Astrocyte (in vitro differentiated cells and primary cell): ENCODE measurements at regions not wholly inside any gene's neighbourhood (a gene's known extent, or its start where the extent isn't known, plus 50 kb on each side); places are given as distances from the start of the nearest gene placed in this dataset.

Experiments
- DNase-seq: peaks from one replicate; pipeline ENCODE4 v3.0.0-alpha.2; 2010; ENCODE audit warnings: low read depth
- FAIRE-seq: peaks from 2 replicates; lab custom pipeline; 2011; peaks lifted over from hg19 to GRCh38; lab: Jason Lieb, UNC
- H2AFZ ChIP-seq: 2 replicates; pipeline ENCODE4 v1.6.0; 2012; ENCODE audit warnings: low read depth, low read length, inconsistent platforms
- H3K27ac ChIP-seq: 2 replicates; pipeline ENCODE4 v1.5.1; 2011; ENCODE audit warnings: low read depth, low read length, inconsistent platforms
- H3K27me3 ChIP-seq: 2 replicates; pipeline ENCODE4 v1.6.0; 2011; ENCODE audit warnings: low read length, inconsistent platforms; ENCODE audit not compliant: insufficient read depth
- H3K36me3 ChIP-seq: 2 replicates; pipeline ENCODE4 v1.5.1; 2011; ENCODE audit warnings: low read length, inconsistent platforms; ENCODE audit not compliant: insufficient read depth
- H3K4me1 ChIP-seq: 2 replicates; pipeline ENCODE4 v1.5.1; 2011; ENCODE audit warnings: low read length, inconsistent platforms; ENCODE audit not compliant: insufficient read depth
- H3K4me2 ChIP-seq: 2 replicates; pipeline ENCODE4 v1.6.0; 2012; ENCODE audit warnings: low read length, inconsistent platforms
- H3K4me3 ChIP-seq: 2 replicates; pipeline ENCODE4 v1.5.1; 2011; ENCODE audit warnings: low read depth, mild to moderate bottlenecking, low read length, inconsistent platforms; ENCODE audit not compliant: insufficient read depth
- H3K79me2 ChIP-seq: 2 replicates; pipeline ENCODE4 v1.6.0; 2012; ENCODE audit warnings: mild to moderate bottlenecking, low read length, inconsistent platforms; ENCODE audit not compliant: insufficient read depth
- H3K9ac ChIP-seq: 2 replicates; pipeline ENCODE4 v1.6.0; 2012; ENCODE audit warnings: mild to moderate bottlenecking, low read length, inconsistent platforms
- H3K9me3 ChIP-seq: 2 replicates; pipeline ENCODE4 v1.5.1; 2012; ENCODE audit warnings: low read depth, mild to moderate bottlenecking, low read length, inconsistent platforms; ENCODE audit not compliant: insufficient read depth
- H4K20me1 ChIP-seq: 2 replicates; pipeline ENCODE4 v1.6.0; 2012; ENCODE audit warnings: low read length, inconsistent platforms; ENCODE audit not compliant: insufficient read depth
- H3K27ac Mint-ChIP-seq: one replicate; pipeline ENCODE4 v1.8.0; 2021; ENCODE audit warnings: mild to moderate bottlenecking, mixed read lengths; ENCODE audit not compliant: unreplicated experiment
- H3K27me3 Mint-ChIP-seq: one replicate; pipeline ENCODE4 v1.8.0; 2021; ENCODE audit warnings: low read depth, mixed read lengths; ENCODE audit not compliant: unreplicated experiment
- H3K36me3 Mint-ChIP-seq: one replicate; pipeline ENCODE4 v1.8.0; 2021; ENCODE audit warnings: low read depth, mixed read lengths; ENCODE audit not compliant: unreplicated experiment
- H3K4me1 Mint-ChIP-seq: one replicate; pipeline ENCODE4 v1.8.0; 2021; ENCODE audit warnings: low read depth, mixed read lengths; ENCODE audit not compliant: unreplicated experiment
- H3K4me3 Mint-ChIP-seq: one replicate; pipeline ENCODE4 v1.8.0; 2021; ENCODE audit warnings: mild to moderate bottlenecking, moderate library complexity, mixed read lengths; ENCODE audit not compliant: unreplicated experiment
- H3K9me3 Mint-ChIP-seq: one replicate; pipeline ENCODE4 v1.8.0; 2021; ENCODE audit warnings: mild to moderate bottlenecking, mixed read lengths; ENCODE audit not compliant: unreplicated experiment
- EZH2 ChIP-seq: IDR thresholded peaks from 2 replicates; pipeline ENCODE4 v1.6.1; 2012; ENCODE audit warnings: mild to moderate bottlenecking, low read length, inconsistent platforms; ENCODE audit not compliant: insufficient read depth
- TF ChIP-seq, protein P1 (sequence below): IDR thresholded peaks from 2 replicates; pipeline ENCODE4 v1.5.1; 2011; ENCODE audit warnings: low read depth, mild to moderate bottlenecking, inconsistent platforms, low read length, moderate library complexity; ENCODE audit not compliant: insufficient read depth

DNA sequence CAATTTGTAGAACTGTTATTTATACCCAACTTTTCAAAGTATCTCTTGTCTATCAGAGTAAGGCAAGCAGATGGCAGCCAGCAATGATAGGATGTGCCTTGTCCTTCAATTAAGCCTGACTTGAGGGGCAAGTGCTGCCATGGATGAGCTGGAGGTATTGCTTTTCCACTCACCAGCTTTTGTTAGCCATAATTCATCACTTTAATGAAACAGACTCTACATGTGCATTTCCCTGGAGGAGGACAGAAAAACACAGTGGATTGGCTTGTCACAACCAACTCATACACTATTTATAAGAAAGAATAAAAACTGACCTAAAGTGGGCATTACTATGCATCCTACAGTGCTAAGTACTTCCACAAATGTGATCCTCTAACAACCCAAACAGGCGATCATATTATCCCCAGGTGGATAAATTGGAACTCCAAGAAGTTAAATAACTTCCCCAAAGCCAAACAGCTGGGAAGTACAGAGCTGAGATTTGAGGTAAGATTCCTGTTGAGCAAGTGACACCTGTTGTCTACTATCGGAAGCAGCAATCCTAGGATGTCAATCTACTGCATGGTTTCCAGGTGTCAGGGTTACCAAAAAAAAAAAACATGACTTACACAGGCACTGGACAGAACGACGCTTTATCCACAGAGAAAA lies 73.9 kb upstream of the NRSN1 start:
- H3K27me3 ChIP-seq = no peaks in the 10 kb centered on the region
- no peak overlapping the region for H3K9ac ChIP-seq
- no peak overlapping the region for H3K4me3 ChIP-seq
- Mint-ChIP-seq H3K27ac (no peak overlapping the region), H3K9me3 (no peaks in the 10 kb centered on the region), H3K4me3 (no peak overlapping the region), H3K36me3 (no peaks in the 10 kb centered on the region), H3K27me3 (peaks cover 7% of the 10 kb centered on the region), H3K4me1 (no peaks in the 10 kb centered on the region)
- TF ChIP-seq EZH2 = no peak
- TF ChIP-seq, protein P1, sequence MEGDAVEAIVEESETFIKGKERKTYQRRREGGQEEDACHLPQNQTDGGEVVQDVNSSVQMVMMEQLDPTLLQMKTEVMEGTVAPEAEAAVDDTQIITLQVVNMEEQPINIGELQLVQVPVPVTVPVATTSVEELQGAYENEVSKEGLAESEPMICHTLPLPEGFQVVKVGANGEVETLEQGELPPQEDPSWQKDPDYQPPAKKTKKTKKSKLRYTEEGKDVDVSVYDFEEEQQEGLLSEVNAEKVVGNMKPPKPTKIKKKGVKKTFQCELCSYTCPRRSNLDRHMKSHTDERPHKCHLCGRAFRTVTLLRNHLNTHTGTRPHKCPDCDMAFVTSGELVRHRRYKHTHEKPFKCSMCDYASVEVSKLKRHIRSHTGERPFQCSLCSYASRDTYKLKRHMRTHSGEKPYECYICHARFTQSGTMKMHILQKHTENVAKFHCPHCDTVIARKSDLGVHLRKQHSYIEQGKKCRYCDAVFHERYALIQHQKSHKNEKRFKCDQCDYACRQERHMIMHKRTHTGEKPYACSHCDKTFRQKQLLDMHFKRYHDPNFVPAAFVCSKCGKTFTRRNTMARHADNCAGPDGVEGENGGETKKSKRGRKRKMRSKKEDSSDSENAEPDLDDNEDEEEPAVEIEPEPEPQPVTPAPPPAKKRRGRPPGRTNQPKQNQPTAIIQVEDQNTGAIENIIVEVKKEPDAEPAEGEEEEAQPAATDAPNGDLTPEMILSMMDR = no peak
- DNase-seq (no peak), FAIRE-seq (no peak)
- no peaks in the 10 kb centered on the region for H3K36me3 ChIP-seq
- H3K27ac ChIP-seq = no peak overlapping the region
- no peaks in the 10 kb centered on the region for H3K9me3 ChIP-seq
- no peaks in the 10 kb centered on the region for H3K4me1 ChIP-seq
- no peak overlapping the region for H2AFZ ChIP-seq
- H3K4me2 ChIP-seq = no peak overlapping the region
- no peaks in the 10 kb centered on the region for H3K79me2 ChIP-seq
- H4K20me1 ChIP-seq = no peaks in the 10 kb centered on the region

DNA sequence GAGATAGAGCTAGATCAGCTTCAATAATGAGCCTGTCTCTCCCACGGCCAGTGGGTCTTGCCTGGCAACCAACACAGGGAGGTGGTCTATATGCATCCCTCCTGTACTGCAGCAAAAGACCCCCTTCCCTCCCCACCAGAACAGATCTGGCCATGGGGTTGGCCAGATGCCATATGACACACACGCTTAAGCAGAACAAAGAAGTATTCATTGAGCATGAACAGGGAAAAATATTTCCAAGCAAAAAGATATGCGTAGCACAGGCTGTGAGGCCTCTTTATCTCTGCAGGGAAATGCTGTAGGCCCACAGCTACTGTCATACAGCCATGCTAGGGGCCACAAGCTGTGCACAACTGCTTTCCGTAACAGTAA lies 73.4 kb upstream of the NRSN1 start:
- Histone ChIP-seq H3K4me2 (no peak overlapping the region), H3K4me3 (no peak overlapping the region), H3K27ac (no peak overlapping the region), H2AFZ (no peak overlapping the region), H3K79me2 (no peaks in the 10 kb centered on the region), H3K27me3 (no peaks in the 10 kb centered on the region), H4K20me1 (no peaks in the 10 kb centered on the region), H3K36me3 (no peaks in the 10 kb centered on the region), H3K4me1 (no peaks in the 10 kb centered on the region), H3K9ac (no peak overlapping the region), H3K9me3 (no peaks in the 10 kb centered on the region)
- FAIRE-seq = no peak
- Mint-ChIP-seq H3K27ac (no peak overlapping the region), H3K27me3 (peaks cover 7% of the 10 kb centered on the region), H3K36me3 (no peaks in the 10 kb centered on the region), H3K4me3 (no peak overlapping the region), H3K9me3 (no peaks in the 10 kb centered on the region), H3K4me1 (no peaks in the 10 kb centered on the region)
- peak; percentile 0 for DNase-seq
- no peak for TF ChIP-seq EZH2
- TF ChIP-seq, protein P1 = no peak

DNA sequence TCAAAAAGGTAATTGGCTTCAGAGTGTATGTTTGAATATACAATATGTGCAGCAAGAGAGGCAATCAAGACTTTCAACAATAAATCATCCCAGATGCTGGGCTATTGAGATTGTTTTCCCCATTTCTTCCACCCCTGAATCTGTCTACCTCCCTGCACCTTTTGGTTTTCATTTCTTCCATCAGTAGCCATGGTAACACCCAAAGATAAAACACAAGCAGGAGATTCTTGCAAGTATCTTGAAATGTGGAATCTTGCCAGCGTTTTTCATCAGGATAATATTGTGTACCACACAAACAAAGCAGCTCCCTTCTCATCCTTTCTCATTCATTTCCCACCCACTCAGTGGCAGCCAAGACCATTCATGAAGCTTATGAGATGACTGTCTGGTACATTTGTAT lies 73.0 kb upstream of the NRSN1 start:
- Histone ChIP-seq H3K9ac (no peak overlapping the region), H4K20me1 (no peaks in the 10 kb centered on the region), H3K79me2 (no peaks in the 10 kb centered on the region), H3K27me3 (no peaks in the 10 kb centered on the region), H3K4me1 (no peaks in the 10 kb centered on the region), H3K4me3 (no peak overlapping the region), H2AFZ (no peak overlapping the region), H3K4me2 (no peak overlapping the region), H3K27ac (no peak overlapping the region), H3K36me3 (no peaks in the 10 kb centered on the region), H3K9me3 (no peaks in the 10 kb centered on the region)
- FAIRE-seq (no peak), DNase-seq (no peak)
- Mint-ChIP-seq H3K27me3 (peaks cover 7% of the 10 kb centered on the region), H3K4me1 (no peaks in the 10 kb centered on the region), H3K27ac (no peak overlapping the region), H3K4me3 (no peak overlapping the region), H3K9me3 (no peaks in the 10 kb centered on the region), H3K36me3 (no peaks in the 10 kb centered on the region)
- TF ChIP-seq EZH2 = no peak
- TF ChIP-seq, protein P1 = no peak
